ENCODE measurements at regions not wholly inside any gene's neighbourhood (a gene's known extent, or its start where the extent isn't known, plus 50 kb on each side); places are given as distances from the start of the nearest gene placed in this dataset.

- TF ChIP-seq JUNB (IDR thresholded peaks at IDR 0.05; ENCODE audit: unreplicated experiment): no peak
These were observed 93.5 kb upstream of the NR2F2 start (continued) for GRCh38 chr15:96237002-96237401.

- TF ChIP-seq CREB1 (CRISPR knock-in tag; IDR thresholded peaks at IDR 0.05; ENCODE audit: low read depth) (no peak), STAT1 (IDR thresholded peaks at IDR 0.05; ENCODE audit: unreplicated experiment) (no peak), EZH2 (IDR thresholded peaks at IDR 0.05; ENCODE audit: low read depth, unreplicated experiment) (no peak), EZH2phosphoT487 (IDR thresholded peaks at IDR 0.05; ENCODE audit: unreplicated experiment) (no peak), POLR2AphosphoS5 (IDR thresholded peaks at IDR 0.05; ENCODE audit: low read depth) (no peak), JUNB (IDR thresholded peaks at IDR 0.05; ENCODE audit: unreplicated experiment) (no peak), ZNF331 (CRISPR knock-in tag; IDR thresholded peaks at IDR 0.05; ENCODE audit: low read depth) (no peak), NANOG (IDR thresholded peaks at IDR 0.05; ENCODE audit: borderline replicate concordance) (no peak), ZNF114 (CRISPR knock-in tag; IDR thresholded peaks at IDR 0.05) (no peak)
- TF ChIP-seq, protein P1, sequence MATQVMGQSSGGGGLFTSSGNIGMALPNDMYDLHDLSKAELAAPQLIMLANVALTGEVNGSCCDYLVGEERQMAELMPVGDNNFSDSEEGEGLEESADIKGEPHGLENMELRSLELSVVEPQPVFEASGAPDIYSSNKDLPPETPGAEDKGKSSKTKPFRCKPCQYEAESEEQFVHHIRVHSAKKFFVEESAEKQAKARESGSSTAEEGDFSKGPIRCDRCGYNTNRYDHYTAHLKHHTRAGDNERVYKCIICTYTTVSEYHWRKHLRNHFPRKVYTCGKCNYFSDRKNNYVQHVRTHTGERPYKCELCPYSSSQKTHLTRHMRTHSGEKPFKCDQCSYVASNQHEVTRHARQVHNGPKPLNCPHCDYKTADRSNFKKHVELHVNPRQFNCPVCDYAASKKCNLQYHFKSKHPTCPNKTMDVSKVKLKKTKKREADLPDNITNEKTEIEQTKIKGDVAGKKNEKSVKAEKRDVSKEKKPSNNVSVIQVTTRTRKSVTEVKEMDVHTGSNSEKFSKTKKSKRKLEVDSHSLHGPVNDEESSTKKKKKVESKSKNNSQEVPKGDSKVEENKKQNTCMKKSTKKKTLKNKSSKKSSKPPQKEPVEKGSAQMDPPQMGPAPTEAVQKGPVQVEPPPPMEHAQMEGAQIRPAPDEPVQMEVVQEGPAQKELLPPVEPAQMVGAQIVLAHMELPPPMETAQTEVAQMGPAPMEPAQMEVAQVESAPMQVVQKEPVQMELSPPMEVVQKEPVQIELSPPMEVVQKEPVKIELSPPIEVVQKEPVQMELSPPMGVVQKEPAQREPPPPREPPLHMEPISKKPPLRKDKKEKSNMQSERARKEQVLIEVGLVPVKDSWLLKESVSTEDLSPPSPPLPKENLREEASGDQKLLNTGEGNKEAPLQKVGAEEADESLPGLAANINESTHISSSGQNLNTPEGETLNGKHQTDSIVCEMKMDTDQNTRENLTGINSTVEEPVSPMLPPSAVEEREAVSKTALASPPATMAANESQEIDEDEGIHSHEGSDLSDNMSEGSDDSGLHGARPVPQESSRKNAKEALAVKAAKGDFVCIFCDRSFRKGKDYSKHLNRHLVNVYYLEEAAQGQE (IDR thresholded peaks at IDR 0.05; ENCODE audit: unreplicated experiment): no peak
These were observed 87.7 kb upstream of the NR2F2 start for GRCh38 chr15:96242761-96243160.

DNA sequence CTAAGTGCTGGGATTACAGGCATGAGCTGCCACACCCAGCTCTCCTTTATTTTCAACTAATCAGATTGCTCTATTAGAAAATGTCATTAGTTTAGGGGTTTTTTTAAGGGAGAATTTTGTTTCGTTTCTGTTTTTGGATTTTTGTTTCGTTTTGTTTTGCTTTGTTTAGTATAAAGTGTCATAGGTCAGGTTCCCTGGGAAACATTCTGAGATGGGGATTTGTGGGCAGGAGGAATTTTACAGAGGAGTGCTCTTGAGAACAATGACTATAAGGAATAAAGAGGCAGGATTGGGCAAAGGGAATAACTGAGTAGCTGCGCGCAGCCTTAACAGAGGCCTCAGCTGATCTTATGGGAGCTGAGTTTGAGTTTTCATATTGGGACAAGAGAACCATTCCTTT lies 86.8 kb upstream of the NR2F2 start:
- Histone ChIP-seq H3K9me2 (ENCODE audit: insufficient read depth) (peaks cover 22% of the 10 kb centered on the region), H3K27ac (ENCODE audit: low read depth) (no peak overlapping the region), H3F3A (replicated peaks; ENCODE audit: low read depth) (no peaks in the 10 kb centered on the region), H3K36me3 (ENCODE audit: insufficient read depth) (peaks cover 3% of the 10 kb centered on the region; the same call in 1 of the 2 replicates), H3K4me2 (no peak overlapping the region), H3K4me1 (ENCODE audit: insufficient read depth) (peaks cover 13% of the 10 kb centered on the region; the same call in 1 of the 2 replicates), H3K79me2 (replicated peaks; ENCODE audit: insufficient read depth) (no peaks in the 10 kb centered on the region), H3K4me3 (no peak overlapping the region), H2AFZ (peak overlapping the region; percentile 23; the same call in 1 of the 2 replicates), H4K20me1 (replicated peaks; ENCODE audit: insufficient read depth) (no peaks in the 10 kb centered on the region), H3K27me3 (ENCODE audit: insufficient read depth) (no peaks in the 10 kb centered on the region)
- ATAC-seq (no peak), DNase-seq (ENCODE audit: low spot score) (no peak)
- no peak overlapping the region for H3K27ac Mint-ChIP-seq
- H3K36me3 Mint-ChIP-seq (ENCODE audit: low read depth): peaks cover 5% of the 10 kb centered on the region; the same call in 2 of the 3 replicates
- H3K9me3 Mint-ChIP-seq: no peaks in the 10 kb centered on the region; the same call in 2 of the 3 replicates
- H3K27me3 Mint-ChIP-seq (ENCODE audit: insufficient read depth, low read depth, poor library complexity): peaks cover 3% of the 10 kb centered on the region
- peaks cover 14% of the 10 kb centered on the region for H3K4me1 Mint-ChIP-seq
- H3K4me3 Mint-ChIP-seq: no peak overlapping the region
- no peak for TF ChIP-seq ZNF114 (CRISPR knock-in tag; IDR thresholded peaks at IDR 0.05)
- TF ChIP-seq EZH2phosphoT487 (IDR thresholded peaks at IDR 0.05; ENCODE audit: unreplicated experiment): no peak
- no peak for TF ChIP-seq ZNF462 (CRISPR knock-in tag; IDR thresholded peaks at IDR 0.05)
- no peak for TF ChIP-seq NANOG (IDR thresholded peaks at IDR 0.05; ENCODE audit: borderline replicate concordance)
- no peak for TF ChIP-seq JUNB (IDR thresholded peaks at IDR 0.05; ENCODE audit: unreplicated experiment)
- TF ChIP-seq POLR2AphosphoS5 (IDR thresholded peaks at IDR 0.05; ENCODE audit: low read depth): no peak

More at GRCh38 chr15:96242761-96243160, 87.7 kb upstream of the NR2F2 start:
- Mint-ChIP-seq H3K9me3 (no peaks in the 10 kb centered on the region; the same call in 2 of the 3 replicates), H3K27me3 (ENCODE audit: insufficient read depth, low read depth, poor library complexity) (no peaks in the 10 kb centered on the region), H3K4me3 (no peak overlapping the region), H3K36me3 (ENCODE audit: low read depth) (peaks cover 2% of the 10 kb centered on the region; the same call in 2 of the 3 replicates), H3K27ac (no peak overlapping the region), H3K4me1 (peaks cover 6% of the 10 kb centered on the region)
- H3K4me3 ChIP-seq: no peak overlapping the region
- peaks cover 4% of the 10 kb centered on the region; the same call in 1 of the 2 replicates for H3K4me1 ChIP-seq (ENCODE audit: insufficient read depth)
- no peak overlapping the region for H3K4me2 ChIP-seq
- peaks cover 3% of the 10 kb centered on the region; the same call in 1 of the 2 replicates for H3K36me3 ChIP-seq (ENCODE audit: insufficient read depth)
- peaks cover 22% of the 10 kb centered on the region for H3K9me2 ChIP-seq (ENCODE audit: insufficient read depth)
- no peaks in the 10 kb centered on the region for H3F3A ChIP-seq (replicated peaks; ENCODE audit: low read depth)
- no peak for DNase-seq (ENCODE audit: low spot score)
- ATAC-seq: no peak
- no peak overlapping the region for H2AFZ ChIP-seq
- H3K27me3 ChIP-seq (ENCODE audit: insufficient read depth): no peaks in the 10 kb centered on the region
- no peak overlapping the region for H3K27ac ChIP-seq (ENCODE audit: low read depth)
- H4K20me1 ChIP-seq (replicated peaks; ENCODE audit: insufficient read depth): no peaks in the 10 kb centered on the region
- H3K79me2 ChIP-seq (replicated peaks; ENCODE audit: insufficient read depth): no peaks in the 10 kb centered on the region
